GM12875 (cell line): ENCODE measurements at regions not wholly inside any gene's neighbourhood (a gene's known extent, or its start where the extent isn't known, plus 50 kb on each side); places are given as distances from the start of the nearest gene placed in this dataset.

Experiments
- H3K4me3 ChIP-seq: one replicate; pipeline ENCODE4 v1.5.1; 2011; ENCODE audit warnings: low read depth, low read length, control low read depth
- CTCF ChIP-seq: IDR thresholded peaks from 2 replicates; pipeline ENCODE4 v1.5.1; 2011; ENCODE audit warnings: low read depth, mild to moderate bottlenecking, control low read depth, inconsistent platforms, low read length, moderate library complexity, borderline replicate concordance; ENCODE audit not compliant: insufficient read depth

DNA sequence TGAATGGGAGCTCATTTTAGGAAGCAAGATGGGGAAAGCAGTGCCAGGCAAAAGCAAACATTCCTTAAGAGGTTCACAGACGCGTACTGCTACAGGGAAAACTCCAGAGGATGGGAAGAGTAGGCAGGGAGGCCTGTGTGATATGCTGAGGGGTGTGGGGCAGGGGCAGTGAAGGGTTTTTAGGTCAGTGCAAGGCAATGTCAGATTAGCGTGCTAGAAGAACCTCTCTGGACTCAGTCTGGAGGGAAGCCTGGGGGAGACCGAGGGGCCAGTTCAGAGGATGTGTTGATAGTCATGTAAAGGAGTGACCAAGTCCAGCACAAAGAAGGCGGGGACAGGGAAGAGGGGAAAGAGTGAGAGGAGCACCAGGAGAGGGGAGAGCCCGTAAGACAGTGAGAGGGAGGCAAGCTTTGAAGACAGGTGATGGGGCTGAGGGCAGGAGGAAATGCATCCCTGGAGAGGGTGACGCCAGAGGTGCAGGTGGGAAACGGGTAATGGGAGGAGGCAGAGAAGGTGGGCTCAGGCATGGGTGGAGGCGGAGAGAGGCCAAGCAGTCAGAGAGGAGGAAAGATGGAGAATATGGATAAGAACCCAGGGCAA, 134.5 kb downstream of the MTX3 start:
- no peak overlapping the region for H3K4me3 ChIP-seq
- TF ChIP-seq CTCF = no peak

- no peak for TF ChIP-seq CTCF
- no peak overlapping the region for H3K4me3 ChIP-seq
Observed at GRCh38 chr5:79853676-79854418, 137.2 kb downstream of the MTX3 start.

GRCh38 chr5:79853028-79853427, 138.0 kb downstream of the MTX3 start:
- H3K4me3 ChIP-seq = no peak overlapping the region
- TF ChIP-seq CTCF = no peak

- no peak overlapping the region for H3K4me3 ChIP-seq
- TF ChIP-seq CTCF = no peak
Observed at GRCh38 chr5:79851391-79851863, 139.6 kb downstream of the MTX3 start.

DNA sequence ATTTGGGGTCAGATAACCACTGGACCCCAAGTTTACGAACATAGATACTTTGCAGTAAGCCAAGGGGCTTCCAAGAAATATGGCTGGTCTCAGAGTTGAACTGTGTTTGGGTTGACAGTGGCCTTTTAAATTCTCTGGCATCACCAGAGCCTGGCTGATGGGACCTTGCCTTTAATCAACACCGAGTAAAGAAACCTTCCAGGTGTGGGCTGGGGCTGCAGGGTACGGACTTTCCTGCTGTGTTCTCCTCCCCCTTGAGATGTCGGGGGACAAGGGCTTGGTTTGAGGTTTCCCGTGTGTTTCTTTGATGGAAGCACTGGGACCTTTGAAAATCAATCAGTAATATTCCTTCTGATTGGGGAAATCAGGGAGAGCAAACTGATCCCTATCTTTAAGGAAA, 140.1 kb downstream of the MTX3 start:
- H3K4me3 ChIP-seq = no peak overlapping the region
- TF ChIP-seq CTCF = no peak

DNA sequence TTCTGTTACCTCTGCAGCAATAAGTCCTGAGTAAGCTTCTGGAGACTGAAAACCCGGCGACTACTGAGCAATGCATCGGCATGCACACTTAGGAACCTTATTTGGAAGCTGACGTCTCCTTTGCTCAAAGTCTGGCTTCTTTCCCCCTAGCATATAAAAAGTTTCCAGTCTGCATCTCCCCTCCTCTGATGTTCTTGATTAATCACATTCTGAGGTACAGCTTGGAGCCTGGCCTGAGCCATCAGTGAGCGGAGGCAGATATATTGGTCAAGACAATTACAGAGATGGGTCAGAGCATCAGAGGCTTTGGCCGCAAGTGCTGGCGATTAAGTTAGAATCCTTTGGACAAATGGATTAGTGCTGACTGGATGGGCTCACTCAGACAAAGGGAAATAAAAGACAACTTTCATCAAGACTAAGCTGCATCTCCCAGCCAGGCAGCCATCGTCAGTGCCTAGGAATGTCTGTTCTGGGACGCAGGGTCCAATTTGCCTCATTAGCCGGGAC, 140.7 kb downstream of the MTX3 start:
- no peak for TF ChIP-seq CTCF
- no peak overlapping the region for H3K4me3 ChIP-seq
